H1 (cell line): ENCODE measurements at regions not wholly inside any gene's neighbourhood (a gene's known extent, or its start where the extent isn't known, plus 50 kb on each side); places are given as distances from the start of the nearest gene placed in this dataset.

Source experiments
- CHD1 ChIP-seq: IDR thresholded peaks from 2 replicates; pipeline ENCODE4 v1.6.1; 2012; ENCODE audit warnings: low read depth, low read length, improper control_type of control experiment
- CTBP2 ChIP-seq: IDR thresholded peaks from 2 replicates; pipeline ENCODE4 v1.7.0; 2011; ENCODE audit warnings: borderline replicate concordance, mild to moderate bottlenecking, moderate library complexity, mixed read lengths, low read length; ENCODE audit not compliant: insufficient read depth, insufficient read length
- GTF2F1 ChIP-seq: IDR thresholded peaks from 2 replicates; pipeline ENCODE4 v1.6.1; 2012; ENCODE audit warnings: low read depth, low read length, improper control_type of control experiment, borderline replicate concordance
- JUN ChIP-seq: IDR thresholded peaks from 2 replicates; pipeline ENCODE4 v1.6.1; 2011; ENCODE audit warnings: low read depth, mild to moderate bottlenecking, improper control_type of control experiment, low read length
- KDM4A ChIP-seq: IDR thresholded peaks from one replicate; pipeline ENCODE4 v1.7.1; 2012; ENCODE audit warnings: low read depth, mild to moderate bottlenecking, moderate library complexity, low read length, inconsistent platforms; ENCODE audit not compliant: severe bottlenecking
- KDM5A ChIP-seq: fragments of 200-600 bp; IDR thresholded peaks from 2 replicates; pipeline ENCODE4 v1.7.1; 2012; ENCODE audit warnings: mild to moderate bottlenecking, low read length, inconsistent platforms, mixed read lengths
- POLR2AphosphoS5 ChIP-seq: IDR thresholded peaks from 2 replicates; pipeline ENCODE4 v1.6.1; 2011; ENCODE audit warnings: low read depth, low read length
- POU5F1 ChIP-seq: IDR thresholded peaks from 2 replicates; pipeline ENCODE4 v1.6.1; 2011; ENCODE audit warnings: low read depth, mild to moderate bottlenecking, low read length, moderate library complexity
- RAD21 ChIP-seq, 2 experiments: IDR thresholded peaks in 1 of 2; conservative IDR thresholded peaks in 1 of 2; 2 replicates each; pipeline ENCODE4 v1.6.1; 2011; ENCODE audit warnings: low read depth in 2 of 2, low read length in 2 of 2, improper control_type of control experiment in 1 of 2, inconsistent platforms in 1 of 2, mild to moderate bottlenecking in 1 of 2, moderate library complexity in 1 of 2
- TCF12 ChIP-seq: IDR thresholded peaks from 2 replicates; pipeline ENCODE4 v1.6.1; 2011; ENCODE audit warnings: low read depth, mild to moderate bottlenecking, low read length

DNA sequence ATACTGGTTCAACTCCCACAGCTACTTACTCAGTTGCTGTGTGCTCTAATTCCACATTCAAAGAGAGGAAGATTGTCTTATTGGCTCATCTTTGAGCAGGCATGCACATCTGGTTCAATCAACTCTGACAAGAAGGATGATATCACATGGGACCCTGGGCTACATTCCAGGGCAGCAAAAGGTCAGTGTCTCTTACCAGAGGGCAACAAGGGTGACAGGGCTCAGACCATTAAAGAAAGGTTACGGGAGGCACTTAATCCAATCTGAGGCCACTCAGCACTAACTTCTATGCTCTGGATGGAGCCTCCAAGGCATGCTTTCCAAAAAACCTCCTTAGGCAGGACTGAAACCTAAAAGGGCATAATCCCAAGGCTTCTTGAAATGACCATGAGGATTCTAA is 549.4 kb upstream of the API5 start (continued):
- no peak for TF ChIP-seq TCF12
- no peak for TF ChIP-seq CTBP2
- TF ChIP-seq CHD1, result no peak
- TF ChIP-seq GTF2F1, result no peak
- no peak for TF ChIP-seq POLR2AphosphoS5
- no peak for TF ChIP-seq JUN
- TF ChIP-seq KDM4A, result no peak
- TF ChIP-seq POU5F1, result no peak
- TF ChIP-seq KDM5A, result no peak
- no peak for TF ChIP-seq RAD21 (IDR thresholded peaks at IDR 0.05 in 1 of 2, conservative IDR thresholded peaks at IDR 0.05 in 1 of 2; ENCODE audit: low read depth in 2 of 2, low read length in 2 of 2)
- TF ChIP-seq, all 59 proteins: peak for 0
